ENCODE measurements at regions not wholly inside any gene's neighbourhood (a gene's known extent, or its start where the extent isn't known, plus 50 kb on each side); places are given as distances from the start of the nearest gene placed in this dataset.

- TF ChIP-seq CTCF (IDR thresholded peaks at IDR 0.05; ENCODE audit: borderline replicate concordance, extremely low read depth, low read length, poor library complexity, severe bottlenecking), result no peak
- no peak for TF ChIP-seq EZH2 (IDR thresholded peaks at IDR 0.05; ENCODE audit: borderline replicate concordance, low read depth, low read length, severe bottlenecking)
These were observed 189.0 kb downstream of the SEC61B start for GRCh38 chr9:99411068-99411467.

Data from DND-41 (cell line).